OCI-LY7 (cell line): ENCODE measurements at regions not wholly inside any gene's neighbourhood (a gene's known extent, or its start where the extent isn't known, plus 50 kb on each side); places are given as distances from the start of the nearest gene placed in this dataset.
"Not testable (repeated sequence)": the region's sequence is repeated elsewhere in the genome, so short reads cannot be mapped to it uniquely, and the experiment has no call there.

ENCODE experiments used
- BruUV-seq: library from RNA; stranded (reverse); fragments of 400-500 nt; replicated peaks from 2 replicates; lab custom pipeline; 2021; lab: Mats Ljungman, UMichigan
- CTCF ChIA-PET: fragments of 300-600 bp; sonication (Branson Sonifier 250); formaldehyde crosslinking; loops from one replicate; lab custom pipeline; 2022; ENCODE audit warnings: antibody characterized with exemption; ENCODE audit not compliant: unreplicated experiment; lab: Charles Lee
- POLR2A ChIA-PET: fragments of 300-600 bp; sonication (Branson Sonifier 250); formaldehyde crosslinking; loops from one replicate; lab custom pipeline; 2022; ENCODE audit warnings: antibody characterized with exemption; lab: Charles Lee
- DNase-seq: peaks from one replicate; pipeline ENCODE4 v3.0.0-alpha.2; 2015; ENCODE audit warnings: low spot score
- H2AFZ ChIP-seq: fragments of 200-600 bp; sonication (generic), shearing (Covaris generic); 2 replicates; pipeline ENCODE4 v1.6.1; 2014; ENCODE audit warnings: mild to moderate bottlenecking, antibody characterized with exemption, low read length, moderate library complexity
- H3K27ac ChIP-seq: fragments of 200-600 bp; sonication (generic); 2 replicates; pipeline ENCODE4 v1.5.1; 2014; ENCODE audit warnings: mixed run types, low read depth, mild to moderate bottlenecking, moderate library complexity, low read length, inconsistent platforms; ENCODE audit not compliant: poor library complexity, severe bottlenecking
- H3K36me3 ChIP-seq: fragments of 200-600 bp; sonication (generic); 2 replicates; pipeline ENCODE4 v1.6.1; 2014; ENCODE audit warnings: mild to moderate bottlenecking, antibody characterized with exemption, low read length, moderate library complexity, mixed read lengths; ENCODE audit not compliant: insufficient read depth
- H3K4me1 ChIP-seq: fragments of 200-600 bp; sonication (generic); 2 replicates; pipeline ENCODE4 v1.5.1; 2014; ENCODE audit warnings: mild to moderate bottlenecking, low read length; ENCODE audit not compliant: insufficient read depth, poor library complexity, severe bottlenecking
- H3K4me2 ChIP-seq: fragments of 200-600 bp; sonication (generic); 2 replicates; pipeline ENCODE4 v1.6.1; 2014; ENCODE audit warnings: mild to moderate bottlenecking, low read length
- H3K4me3 ChIP-seq: fragments of 200-600 bp; sonication (generic); 2 replicates; pipeline ENCODE4 v1.5.1; 2014; ENCODE audit warnings: mild to moderate bottlenecking, low read depth, low read length; ENCODE audit not compliant: poor library complexity, severe bottlenecking
- H3K79me2 ChIP-seq: fragments of 200-600 bp; sonication (generic); 2 replicates; pipeline ENCODE4 v1.6.1; 2016; ENCODE audit warnings: low read depth, mild to moderate bottlenecking, low read length, moderate library complexity, mixed read lengths; ENCODE audit not compliant: insufficient read depth
- H3K9me2 ChIP-seq: fragments of 200-600 bp; sonication (generic); 2 replicates; pipeline ENCODE4 v1.6.1; 2016; ENCODE audit warnings: mild to moderate bottlenecking, low read length, mixed read lengths; ENCODE audit not compliant: insufficient read depth
- H3K9me3 ChIP-seq: fragments of 200-600 bp; sonication (generic); 2 replicates; pipeline ENCODE4 v1.6.1; 2014; ENCODE audit warnings: mild to moderate bottlenecking, mixed run types, low read length, mixed read lengths
- H4K20me1 ChIP-seq: fragments of 200-600 bp; sonication (generic); 2 replicates; pipeline ENCODE4 v1.6.1; 2014; ENCODE audit warnings: mild to moderate bottlenecking, antibody characterized with exemption, low read length, moderate library complexity, mixed read lengths; ENCODE audit not compliant: insufficient read depth
- CTCF ChIP-seq: fragments of 200-600 bp; sonication (generic); conservative IDR thresholded peaks from 2 replicates; pipeline ENCODE4 v1.5.1; 2014; ENCODE audit warnings: mild to moderate bottlenecking, antibody characterized with exemption, low read length, moderate library complexity, mixed read lengths
- EZH2phosphoT487 ChIP-seq: fragments of 200-600 bp; sonication (generic); IDR thresholded peaks from 2 replicates; pipeline ENCODE4 v1.6.1; 2018; ENCODE audit warnings: low read depth, borderline replicate concordance, mild to moderate bottlenecking, mixed run types, antibody characterized with exemption, low read length, moderate library complexity, mixed read lengths
- intact Hi-C: fragments of 100-400 bp; cut with micrococcal nuclease; formaldehyde crosslinking; loops from one replicate; pipeline ENCODE4 v1.10.0; 2022; ENCODE audit not compliant: unreplicated experiment

- Histone ChIP-seq H3K9me2 (no peaks in the 10 kb centered on the region), H4K20me1 (no peaks in the 10 kb centered on the region), H3K4me3 (no peak overlapping the region), H2AFZ (no peak overlapping the region), H3K9me3 (no peaks in the 10 kb centered on the region), H3K4me2 (no peak overlapping the region), H3K36me3 (no peaks in the 10 kb centered on the region), H3K4me1 (no peaks in the 10 kb centered on the region), H3K79me2 (no peaks in the 10 kb centered on the region), H3K27ac (no peak overlapping the region)
- no peak for DNase-seq
- ChIA-PET CTCF (no interaction called here), POLR2A (interaction anchor here (1.0 kb wide), 1 partner anchor 18 kb away, joined by 3 read pairs; no protein-coding TSS in a partner anchor)
- TF ChIP-seq EZH2phosphoT487 (no peak), CTCF (no peak)
- no TSS peak for BruUV-seq
- intact Hi-C loops, result no loop called here
Measured at GRCh38 chr20:39713076-39713840, 751.1 kb downstream of the DHX35 start.

GRCh38 chr20:39706184-39706663 is 744.1 kb downstream of the DHX35 start:
- ChIA-PET POLR2A (no interaction called here), CTCF (no interaction called here)
- no peak overlapping the region for H2AFZ ChIP-seq
- no peak for DNase-seq
- H3K4me3 ChIP-seq, result no peak overlapping the region
- no peak overlapping the region for H3K4me2 ChIP-seq
- no TSS peak for BruUV-seq
- no peaks in the 10 kb centered on the region for H3K4me1 ChIP-seq
- no peaks in the 10 kb centered on the region for H3K9me3 ChIP-seq
- H4K20me1 ChIP-seq, result no peaks in the 10 kb centered on the region
- H3K36me3 ChIP-seq, result no peaks in the 10 kb centered on the region
- no peaks in the 10 kb centered on the region for H3K9me2 ChIP-seq
- TF ChIP-seq EZH2phosphoT487 (no peak), CTCF (no peak)
- no peaks in the 10 kb centered on the region for H3K79me2 ChIP-seq
- intact Hi-C loops, result no loop called here
- no peak overlapping the region for H3K27ac ChIP-seq

GRCh38 chr20:39705032-39705431 is 742.9 kb downstream of the DHX35 start:
- TF ChIP-seq EZH2phosphoT487 (no peak), CTCF (no peak)
- Histone ChIP-seq H3K27ac (no peak overlapping the region), H3K79me2 (no peaks in the 10 kb centered on the region), H2AFZ (no peak overlapping the region), H3K4me3 (no peak overlapping the region), H3K9me3 (no peaks in the 10 kb centered on the region), H4K20me1 (no peaks in the 10 kb centered on the region), H3K4me1 (no peaks in the 10 kb centered on the region), H3K4me2 (no peak overlapping the region), H3K36me3 (no peaks in the 10 kb centered on the region), H3K9me2 (no peaks in the 10 kb centered on the region)
- POLR2A ChIA-PET, result no interaction called here
- intact Hi-C loops, result no loop called here
- DNase-seq, result no peak
- CTCF ChIA-PET, result no interaction called here
- BruUV-seq, result no TSS peak

GRCh38 chr20:39703357-39703756 is 741.2 kb downstream of the DHX35 start:
- DNase-seq, intact Hi-C loops, H4K20me1 ChIP-seq, H3K9me3 ChIP-seq, H2AFZ ChIP-seq, H3K4me1 ChIP-seq, POLR2A ChIA-PET, CTCF ChIA-PET, H3K4me2 ChIP-seq, H3K9me2 ChIP-seq, BruUV-seq, H3K4me3 ChIP-seq, H3K27ac ChIP-seq, H3K36me3 ChIP-seq, H3K79me2 ChIP-seq: not testable (repeated sequence)
